HG03442 (cell line): ENCODE measurements at regions not wholly inside any gene's neighbourhood (a gene's known extent, or its start where the extent isn't known, plus 50 kb on each side); places are given as distances from the start of the nearest gene placed in this dataset.

Source experiments
- ATAC-seq: cut with Tn5 transposase; IDR thresholded peaks from one replicate; pipeline ENCODE4 v1.9.1; 2021; ENCODE audit warnings: mild to moderate bottlenecking, moderate library complexity; ENCODE audit not compliant: unreplicated experiment

GRCh38 chr13:105660561-105660960 is 874.9 kb downstream of the EFNB2 start:
- ATAC-seq: no peak

- no peak for ATAC-seq
Observed at GRCh38 chr13:105658431-105658830, 877.0 kb downstream of the EFNB2 start.

GRCh38 chr13:105655046-105655445 is 880.4 kb downstream of the EFNB2 start:
- no peak for ATAC-seq

DNA sequence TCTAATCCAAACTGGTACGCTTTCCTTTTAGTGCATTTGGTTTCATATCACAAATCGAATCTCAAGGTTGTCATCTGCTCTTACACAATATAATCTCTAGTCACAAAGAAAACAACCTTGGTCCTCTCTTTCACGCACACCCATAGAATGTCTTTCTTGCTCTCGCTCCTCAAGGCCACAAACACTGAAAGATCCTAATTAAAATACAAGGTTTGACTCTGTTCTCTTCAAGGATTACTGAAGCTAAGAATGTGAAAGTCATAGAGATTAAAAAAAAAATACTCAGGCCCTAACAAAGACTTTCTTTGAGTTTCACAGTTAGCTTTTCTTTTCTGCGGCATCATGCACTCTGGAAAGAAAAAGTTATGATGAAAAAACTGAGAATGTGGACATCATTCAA is 891.5 kb downstream of the EFNB2 start:
- ATAC-seq: no peak

GRCh38 chr13:105642511-105642958 is 892.9 kb downstream of the EFNB2 start:
- ATAC-seq: no peak

- ATAC-seq: no peak
Observed at GRCh38 chr13:105641121-105641520, 894.3 kb downstream of the EFNB2 start.

DNA sequence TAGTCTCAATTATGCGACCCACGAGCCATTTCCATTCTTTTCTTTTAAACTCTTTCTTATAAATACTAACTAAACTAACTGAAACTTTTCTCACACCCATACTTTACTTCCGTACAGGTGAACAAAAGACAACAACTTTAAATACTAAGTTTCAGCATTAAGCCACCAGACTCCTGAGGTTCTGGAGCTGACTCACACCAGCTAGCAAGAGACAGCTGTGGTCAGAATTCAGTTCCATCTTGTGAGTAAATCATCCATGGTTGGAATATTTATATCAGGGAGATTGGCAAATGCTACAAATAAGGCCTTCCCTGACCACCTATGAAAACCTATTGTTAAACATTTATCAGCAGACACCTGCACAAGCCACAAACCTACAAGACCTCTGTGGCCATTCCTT is 897.0 kb downstream of the EFNB2 start:
- no peak for ATAC-seq

DNA sequence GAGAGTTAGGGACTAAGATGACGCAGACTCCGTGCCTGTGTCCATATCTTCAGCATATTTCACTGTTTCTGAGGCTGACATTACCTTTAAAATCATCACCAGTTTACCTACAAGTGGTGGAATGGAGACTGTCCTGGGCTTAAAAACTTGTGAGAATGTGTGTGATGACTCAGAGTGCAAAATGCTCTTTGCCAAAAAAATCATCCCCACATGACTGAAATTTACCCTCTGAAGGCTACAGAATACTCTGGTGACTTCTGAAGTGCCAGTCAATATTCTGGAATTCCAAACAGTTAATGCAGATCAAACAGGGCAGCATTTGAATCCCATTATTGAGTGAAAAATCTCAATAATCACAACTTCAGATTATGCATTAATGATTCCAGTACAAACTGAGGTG is 901.4 kb downstream of the EFNB2 start:
- no peak for ATAC-seq

- ATAC-seq: no peak
Observed at GRCh38 chr13:105630431-105630830, 905.0 kb downstream of the EFNB2 start.

- ATAC-seq: no peak
Observed at GRCh38 chr13:105627270-105627669, 908.2 kb downstream of the EFNB2 start.

DNA sequence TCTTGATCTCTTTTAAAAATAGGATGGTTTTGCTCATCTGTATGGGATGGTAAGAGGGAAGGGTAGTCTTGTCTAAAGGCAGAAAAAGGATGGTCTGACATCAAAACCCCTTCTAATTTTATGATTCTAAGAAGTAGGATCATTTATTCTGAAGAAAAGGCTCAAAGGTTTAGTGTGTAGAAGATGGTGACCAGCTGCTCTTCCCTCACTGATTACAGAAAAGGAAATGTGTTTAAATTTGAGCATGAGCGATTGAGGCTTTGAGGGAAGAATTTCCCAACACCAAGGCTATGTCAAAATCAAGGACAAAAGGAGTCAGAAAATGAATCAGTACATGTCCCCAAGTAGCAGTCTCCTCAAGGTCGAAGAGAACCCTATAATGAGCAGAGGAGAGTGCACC is 909.8 kb downstream of the EFNB2 start:
- no peak for ATAC-seq

GRCh38 chr13:105616333-105617075 is 919.0 kb downstream of the EFNB2 start:
- ATAC-seq: no peak

DNA sequence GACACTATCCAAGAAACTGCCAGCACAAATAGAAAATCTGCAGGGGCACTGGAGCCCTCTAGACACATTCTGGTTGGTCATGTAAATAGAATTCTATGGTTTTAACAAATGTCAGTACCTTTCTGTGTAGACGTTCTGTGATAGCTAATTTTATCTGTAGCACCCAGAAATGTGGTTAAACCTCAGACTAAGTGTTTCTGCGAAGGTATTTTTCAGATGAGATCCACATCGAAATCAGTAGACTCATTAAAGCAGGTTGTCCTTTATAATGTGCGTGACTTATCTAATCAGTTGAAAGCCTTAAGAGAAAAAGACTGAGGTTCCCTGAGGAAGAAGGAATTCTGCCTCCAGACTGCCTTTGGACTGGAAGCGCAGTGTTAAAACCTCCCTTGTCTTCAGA is 922.9 kb downstream of the EFNB2 start:
- no peak for ATAC-seq

- ATAC-seq: no peak
Observed at GRCh38 chr13:105611424-105611823, 924.0 kb downstream of the EFNB2 start.

- ATAC-seq: no peak
Observed at GRCh38 chr13:105608104-105608503, 927.4 kb downstream of the EFNB2 start.

- ATAC-seq: no peak
Observed at GRCh38 chr13:105607426-105607825, 928.0 kb downstream of the EFNB2 start.

DNA sequence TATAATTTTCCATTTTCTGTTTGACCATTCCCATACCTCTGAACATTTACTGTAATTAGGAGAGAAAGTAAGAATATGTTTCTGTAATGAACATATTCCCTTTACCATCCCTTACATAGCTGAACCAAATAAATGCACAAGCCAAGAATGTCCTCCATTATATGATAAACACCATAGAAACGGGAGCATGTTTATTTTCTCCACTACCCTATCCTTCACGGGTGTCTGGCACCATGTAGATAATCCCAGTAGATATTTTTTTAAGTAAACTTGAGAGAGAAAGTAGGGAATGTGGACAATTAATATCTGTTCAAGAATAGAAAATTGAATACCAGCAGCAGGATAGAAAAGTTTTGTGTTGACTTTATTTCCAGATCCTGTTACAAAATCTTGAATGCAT is 928.4 kb downstream of the EFNB2 start:
- no peak for ATAC-seq

DNA sequence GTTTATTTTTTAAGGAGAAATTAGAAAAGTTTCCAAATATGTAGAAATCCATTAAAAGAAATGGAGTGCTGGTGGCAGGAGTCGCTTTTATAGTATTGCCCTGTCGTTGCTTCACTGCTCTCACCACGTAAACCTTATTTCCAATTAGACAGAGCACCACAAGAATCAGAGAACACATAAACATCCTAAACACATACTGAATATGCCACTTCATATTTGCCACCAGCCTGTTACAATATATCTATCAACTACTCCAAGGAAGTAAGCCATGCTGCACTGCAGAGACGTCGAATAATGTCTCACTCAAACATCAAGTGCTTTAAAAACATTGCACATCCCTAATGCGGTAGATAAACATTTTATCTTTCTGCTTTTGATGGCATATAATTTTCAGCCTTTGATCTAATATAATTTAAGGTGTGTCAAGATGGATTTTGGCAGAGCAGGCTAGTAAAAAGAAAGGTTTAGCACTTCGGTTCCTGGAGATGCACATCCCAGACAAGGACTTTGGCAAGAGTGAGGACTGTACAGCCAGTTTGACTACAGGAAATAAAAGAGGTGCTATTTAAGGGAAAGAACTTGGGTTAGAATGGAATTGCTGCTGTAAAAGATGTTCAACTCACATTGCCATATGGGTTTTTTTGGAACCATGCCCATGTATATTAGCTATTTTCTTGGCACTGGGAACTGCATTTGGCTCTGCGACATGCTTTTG is 932.3 kb downstream of the EFNB2 start:
- no peak for ATAC-seq

- no peak for ATAC-seq
Observed at GRCh38 chr13:105599477-105600037, 935.9 kb downstream of the EFNB2 start.

DNA sequence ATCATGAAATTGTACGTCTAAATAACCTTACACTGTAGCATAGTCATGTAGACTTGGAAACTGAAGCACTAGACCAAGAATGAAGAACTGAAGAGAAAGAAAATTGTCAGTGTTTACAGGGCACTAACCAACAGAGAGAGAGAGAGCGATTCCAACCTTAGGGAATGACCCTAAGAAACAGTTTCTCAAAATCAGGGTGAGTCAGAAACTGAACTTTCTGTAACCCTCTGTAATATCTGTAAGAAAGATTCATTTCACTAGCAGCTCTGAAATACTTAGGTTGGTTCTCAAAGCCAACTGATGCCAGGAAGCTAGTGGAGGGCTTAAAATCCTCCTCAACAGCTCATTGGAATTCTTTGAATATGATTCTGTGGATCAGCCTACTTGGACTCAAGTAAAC is 936.9 kb downstream of the EFNB2 start:
- ATAC-seq: no peak

GRCh38 chr13:105597573-105597972 is 937.9 kb downstream of the EFNB2 start:
- no peak for ATAC-seq

- no peak for ATAC-seq
Observed at GRCh38 chr13:105595471-105595870, 940.0 kb downstream of the EFNB2 start.
